Amygdala (tissue), 56 donors: ENCODE measurements at regions not wholly inside any gene's neighbourhood (a gene's known extent, or its start where the extent isn't known, plus 50 kb on each side); places are given as distances from the start of the nearest gene placed in this dataset.
"Not testable (repeated sequence)": the region's sequence is repeated elsewhere in the genome, so short reads cannot be mapped to it uniquely, and the experiment has no call there.

Experiments
- DNase-seq, 56 donors: peaks; one replicate each; lab custom pipeline; 2025; lab: John Stamatoyannopoulos, UW

DNA sequence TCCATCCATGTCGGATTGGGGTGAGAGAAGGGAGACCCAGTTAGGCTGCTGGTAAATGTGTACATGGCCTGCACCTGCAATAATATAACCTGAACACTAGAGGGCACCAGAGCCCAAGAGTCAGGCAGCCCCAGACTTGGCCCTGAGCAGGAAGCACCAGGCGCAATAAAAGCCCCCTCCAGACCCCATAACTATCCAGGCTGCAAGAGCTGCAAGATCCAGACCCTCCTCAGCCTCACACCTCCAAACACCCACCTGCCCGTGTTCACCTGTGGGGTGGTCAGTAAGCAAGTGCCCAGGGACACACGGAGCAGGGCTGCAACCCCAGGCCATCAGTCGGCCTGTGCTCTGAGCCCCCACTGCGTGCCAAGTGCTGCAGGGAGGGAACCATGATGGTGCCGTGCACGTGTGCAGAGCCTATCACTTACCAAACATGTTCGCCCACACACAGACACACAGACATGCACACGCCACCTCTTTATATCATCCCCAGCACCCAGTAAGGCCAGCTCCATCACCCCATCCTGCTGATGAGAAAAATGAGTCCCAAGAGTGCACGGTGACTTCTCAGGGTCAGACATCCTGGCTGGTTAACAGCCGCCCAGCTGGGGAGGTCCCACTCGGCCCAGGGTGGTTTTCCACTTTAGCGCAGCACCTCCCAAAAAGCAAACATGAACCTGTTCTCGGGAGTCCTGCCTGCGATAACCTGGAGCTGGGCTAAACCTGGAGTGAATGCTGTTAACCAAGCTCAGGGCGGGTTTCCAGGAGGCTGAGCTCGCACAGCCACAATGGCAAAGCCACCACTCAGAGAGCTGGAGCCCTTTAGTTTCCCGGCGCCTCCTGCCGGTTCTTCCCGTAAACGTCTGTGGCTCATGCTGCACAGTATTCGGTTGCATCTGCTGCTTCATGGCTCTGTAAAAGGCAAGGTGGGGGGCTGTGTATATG lies 439.8 kb downstream of the SOX9 start:
- peak in 30 of 56 donors; percentile 8 to 60 (median 29) for DNase-seq

DNA sequence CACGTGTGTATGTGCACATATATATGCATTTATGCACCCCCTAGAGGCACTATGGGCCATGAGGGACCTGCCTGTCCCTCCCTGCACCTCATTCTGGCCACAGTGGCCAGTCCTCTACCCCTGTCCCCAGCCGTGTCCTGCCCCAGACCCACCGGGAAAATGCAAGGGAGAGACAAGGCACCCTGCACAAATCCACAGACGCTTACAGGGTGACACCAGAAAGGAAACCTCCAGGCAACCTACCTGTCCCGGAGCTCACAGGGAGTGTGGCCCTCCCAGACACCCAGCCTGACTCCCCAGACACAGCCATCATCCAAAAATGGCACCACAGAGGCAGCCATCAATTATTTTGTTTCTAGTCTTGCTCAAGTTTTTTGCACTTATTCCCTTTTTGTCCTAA lies 440.4 kb downstream of the SOX9 start:
- no peak for DNase-seq

DNA sequence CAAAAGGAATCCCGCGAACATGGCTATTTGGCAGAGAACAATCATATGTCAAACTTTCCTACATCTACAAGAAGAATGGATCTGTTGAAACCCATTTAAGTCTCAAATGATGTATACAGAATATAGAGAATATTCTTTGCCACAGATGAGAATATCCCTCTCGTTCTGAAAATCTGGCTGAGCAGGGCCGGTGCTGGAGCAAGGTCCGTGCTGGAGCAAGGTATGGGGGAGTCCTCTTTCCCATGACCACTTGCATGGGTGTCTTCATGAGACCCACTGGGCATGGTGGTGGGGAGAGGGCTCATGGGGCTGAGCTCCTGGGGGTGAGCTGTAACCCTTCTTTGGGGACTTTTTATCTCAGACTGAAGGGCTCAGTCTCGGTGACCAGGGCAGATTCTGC lies 440.9 kb downstream of the SOX9 start:
- no peak for DNase-seq

DNA sequence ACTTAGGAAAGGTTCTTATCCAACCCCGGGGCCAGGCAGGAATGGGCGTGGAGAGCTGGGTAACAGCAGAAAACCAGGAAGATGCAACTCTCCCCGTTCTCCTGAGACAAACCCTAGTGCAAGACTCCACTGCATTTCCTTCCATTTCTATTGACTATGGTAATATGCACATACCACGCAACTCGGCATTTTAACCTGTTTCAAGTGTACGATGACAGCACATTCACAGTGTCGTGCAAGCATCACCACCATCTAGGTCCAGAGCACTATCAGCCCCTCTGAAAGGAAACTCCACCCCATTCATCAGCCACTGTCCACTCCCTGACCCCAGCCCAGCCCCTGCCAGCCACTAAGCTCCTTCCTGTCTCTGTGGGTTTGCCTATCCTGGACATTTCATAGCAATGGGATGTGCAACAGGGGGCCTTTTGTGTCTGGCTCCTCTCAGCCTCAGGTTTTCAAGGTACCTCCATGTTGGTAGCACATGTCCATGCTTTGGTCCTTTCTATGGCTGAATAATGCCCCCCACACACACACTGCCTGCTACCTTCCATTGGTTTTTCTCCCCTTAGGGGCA lies 441.9 kb downstream of the SOX9 start:
- DNase-seq: no peak

DNA sequence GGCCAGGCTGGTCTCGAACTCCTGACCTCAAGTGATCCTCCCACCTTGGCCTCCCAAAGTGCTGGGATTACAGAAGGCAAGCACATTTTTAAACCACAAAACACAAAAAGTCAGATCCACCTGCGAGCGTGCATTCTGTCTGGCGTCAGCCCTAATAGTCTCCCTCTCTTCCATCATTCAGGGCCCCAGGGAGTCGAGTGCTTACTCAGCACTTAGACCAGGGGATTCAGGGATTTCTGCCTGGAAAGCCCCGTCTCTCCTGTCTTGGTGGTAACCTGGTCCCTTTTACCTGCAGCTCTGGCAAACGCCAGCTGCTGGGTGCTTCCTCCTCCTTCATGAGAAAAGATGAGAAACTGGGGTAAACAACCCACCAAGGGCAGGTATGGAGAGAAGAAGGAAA lies 443.1 kb downstream of the SOX9 start:
- no peak for DNase-seq

GRCh38 chr17:72565006-72565405 lies 444.2 kb downstream of the SOX9 start:
- DNase-seq: no peak

GRCh38 chr17:72565758-72566157 lies 444.9 kb downstream of the SOX9 start:
- DNase-seq: no peak

DNA sequence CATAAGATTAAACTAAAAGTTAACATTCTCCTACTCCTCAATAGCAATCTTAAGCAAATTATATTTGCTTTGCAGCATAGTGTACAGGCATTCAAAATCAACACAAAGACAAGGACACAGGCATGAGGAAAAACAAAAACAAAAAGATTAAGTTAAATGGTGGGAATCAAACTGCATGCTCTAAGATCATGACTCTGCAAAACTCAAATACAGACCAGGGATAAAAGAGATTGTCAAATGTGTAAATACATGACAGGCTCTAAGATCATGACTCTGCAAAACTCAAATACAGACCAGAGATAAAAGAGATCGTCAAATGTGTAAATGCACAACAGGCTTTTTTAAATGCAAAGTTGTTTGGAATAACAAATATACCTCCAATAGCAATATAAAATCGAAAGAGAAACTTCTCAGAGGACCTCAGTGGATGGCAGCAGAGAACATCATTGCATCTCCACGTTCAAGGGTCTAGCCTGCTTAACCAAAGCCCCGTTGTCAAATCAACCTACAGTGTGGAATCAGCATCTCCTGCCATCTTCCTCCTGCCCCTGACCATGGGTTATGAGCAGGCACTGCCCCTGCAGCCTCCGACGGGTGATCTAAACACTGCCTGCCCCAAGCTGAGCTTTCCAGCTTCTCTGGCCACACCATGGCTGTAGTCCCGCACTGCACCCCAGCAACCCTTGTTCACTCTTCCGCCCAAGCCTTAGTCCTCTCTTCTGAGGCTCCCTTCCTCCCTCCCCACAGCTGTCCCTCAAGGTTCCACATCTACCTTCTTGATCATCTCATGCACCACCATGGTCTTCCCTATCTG lies 446.1 kb downstream of the SOX9 start:
- DNase-seq: no peak

- DNase-seq: peak in 1 of 56 donors; percentile 18
Measured at GRCh38 chr17:72567774-72568173, 447.0 kb downstream of the SOX9 start.

DNA sequence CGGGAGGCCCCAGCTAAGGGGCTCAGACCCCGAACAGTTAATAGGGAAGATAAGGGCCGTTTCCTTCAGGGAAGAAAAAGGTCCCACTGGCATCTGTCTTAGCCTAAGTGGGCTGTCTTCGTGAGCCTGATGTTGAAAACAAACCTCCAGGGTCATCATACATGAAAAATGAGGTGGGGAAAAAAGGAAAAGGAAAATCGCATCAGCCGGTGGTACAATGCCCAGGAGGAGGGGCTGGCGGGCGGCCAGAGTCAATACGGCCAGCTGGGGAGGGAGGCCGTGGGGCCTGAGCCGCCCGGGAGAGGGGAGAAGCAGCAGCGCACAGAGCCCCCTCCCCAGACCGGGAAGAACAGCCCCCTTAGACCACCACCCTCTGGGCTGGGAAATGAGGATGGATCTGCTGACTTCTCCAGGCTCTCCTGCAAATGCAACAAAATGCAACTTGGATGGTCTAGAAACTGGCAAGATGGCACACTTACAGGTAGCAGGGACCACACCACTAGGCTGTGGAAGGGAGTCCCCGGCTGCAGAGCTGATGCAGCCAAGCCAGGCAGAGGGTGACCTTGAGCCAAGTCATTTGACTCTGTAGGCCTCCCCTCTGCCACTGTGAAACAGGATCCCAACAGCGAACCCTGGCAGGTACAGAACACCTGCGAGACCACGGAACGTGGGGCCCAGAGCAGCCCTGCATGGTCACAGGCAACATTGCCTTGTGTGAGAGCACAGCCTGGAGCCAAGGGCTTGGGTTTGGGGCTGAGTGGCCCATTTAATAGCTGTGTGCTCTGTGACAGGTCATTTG lies 448.5 kb downstream of the SOX9 start:
- no peak for DNase-seq

DNA sequence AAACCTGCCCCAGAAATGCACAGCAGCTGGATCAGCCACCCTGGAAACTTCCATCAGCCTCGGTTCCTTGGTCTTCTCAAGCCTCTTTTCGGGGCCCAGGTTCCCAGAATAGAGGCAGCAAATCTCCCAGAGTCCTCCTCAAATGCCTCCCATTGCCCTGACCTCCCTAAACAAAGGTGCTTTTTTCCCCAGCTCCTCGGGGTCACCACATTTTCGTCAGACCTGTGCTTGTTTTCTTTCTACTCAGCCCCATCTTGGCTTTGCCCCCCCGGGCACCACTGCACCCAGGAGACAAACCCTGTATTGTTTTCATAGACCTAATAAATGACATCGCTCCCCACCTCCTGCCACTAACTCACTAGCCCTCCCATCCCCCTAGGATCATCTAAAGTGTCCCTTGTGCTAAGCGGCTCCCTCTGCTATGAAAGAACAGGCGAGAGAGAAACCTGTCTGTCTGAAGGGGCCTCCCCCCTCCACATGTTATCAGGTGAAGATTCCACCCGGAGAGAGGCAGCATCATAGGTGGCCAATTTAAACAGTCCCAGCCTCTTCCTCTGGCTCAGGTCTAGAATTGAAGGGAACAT lies 451.1 kb downstream of the SOX9 start:
- DNase-seq: no peak

- DNase-seq: no peak
Measured at GRCh38 chr17:72572604-72573491, 452.0 kb downstream of the SOX9 start.

DNA sequence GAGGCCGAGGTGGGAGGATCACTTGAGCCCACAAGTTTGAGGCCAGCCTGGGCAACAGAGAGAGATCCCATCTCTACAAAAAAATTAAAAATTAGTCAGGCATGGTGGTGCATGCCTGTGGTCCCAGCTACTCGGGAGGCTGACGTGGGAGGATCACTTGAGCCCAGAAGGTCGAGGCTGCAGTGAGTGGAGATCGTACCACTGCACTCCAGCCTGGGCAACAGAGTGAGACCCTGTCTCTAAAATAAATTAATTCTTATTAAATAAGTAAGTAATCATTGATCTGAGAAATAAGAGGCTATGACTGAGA lies 452.6 kb downstream of the SOX9 start:
- DNase-seq: not testable (repeated sequence)

DNA sequence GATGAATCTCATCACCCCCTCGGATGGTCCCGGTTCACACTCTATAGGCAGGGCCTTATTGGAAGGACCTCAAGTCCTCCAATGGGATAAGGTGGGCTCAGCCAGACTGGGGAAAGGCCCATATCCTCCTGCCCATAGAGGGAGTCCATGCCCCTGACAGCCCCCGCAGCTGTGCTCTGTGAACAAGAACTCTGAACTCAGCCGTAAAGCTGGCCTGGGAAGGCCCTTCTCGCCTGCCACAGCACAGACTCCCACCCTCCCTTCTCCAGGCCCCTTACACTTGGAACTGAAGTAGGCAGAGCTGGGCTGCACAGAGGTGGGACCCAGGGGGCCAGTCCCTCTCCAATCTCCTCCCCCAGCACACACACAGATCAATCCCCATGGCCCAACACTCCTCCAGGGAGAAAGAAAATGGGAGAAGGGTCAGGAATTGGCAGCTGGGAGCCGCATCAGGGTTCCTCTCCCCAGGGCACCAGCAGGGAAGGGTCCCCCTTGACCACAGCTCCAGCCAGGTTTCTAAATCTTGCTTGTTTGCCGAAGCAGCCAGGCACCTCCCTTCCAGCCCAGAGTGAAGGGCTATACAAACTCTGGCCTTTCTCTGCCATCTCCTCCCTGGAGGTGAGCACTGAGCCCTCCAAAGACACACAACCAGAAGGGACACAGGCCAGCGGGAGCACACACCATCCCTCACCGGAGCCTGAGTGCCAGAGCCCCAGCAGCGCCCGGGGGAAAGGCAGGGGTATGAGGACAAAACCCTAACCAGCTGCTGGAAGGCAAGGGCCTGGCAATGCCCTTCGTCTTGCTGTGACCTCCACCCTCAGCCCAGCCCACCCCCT lies 454.1 kb downstream of the SOX9 start:
- DNase-seq: no peak

GRCh38 chr17:72575542-72576233 lies 454.9 kb downstream of the SOX9 start:
- DNase-seq: no peak

DNA sequence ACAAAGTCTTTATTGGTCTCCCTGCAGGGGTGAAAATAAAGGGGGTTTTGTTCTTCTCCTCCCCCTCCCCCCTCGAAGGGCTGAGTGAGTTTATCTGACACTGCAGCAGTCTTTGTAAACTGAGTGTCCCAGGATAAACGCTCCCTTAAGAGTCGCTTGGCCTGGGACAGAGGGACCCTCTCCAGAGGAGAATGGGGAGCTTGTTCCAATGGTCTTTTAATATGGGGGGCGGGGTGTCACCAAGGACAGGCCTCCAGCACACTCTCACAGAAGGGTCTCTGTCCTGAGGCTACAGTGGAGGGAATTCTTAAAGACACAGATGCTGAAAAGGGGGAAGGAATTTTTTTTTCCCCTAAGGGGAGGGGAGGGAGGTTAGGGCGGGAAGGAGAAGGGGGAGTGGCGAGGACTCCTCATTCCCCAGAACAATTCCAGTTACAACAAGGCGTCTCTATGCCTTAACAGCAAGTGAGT lies 455.5 kb downstream of the SOX9 start:
- peak in 36 of 56 donors; percentile 21 to 72 (median 50) for DNase-seq

GRCh38 chr17:72578817-72579470 lies 458.1 kb downstream of the SOX9 start:
- DNase-seq: peak in 11 of 56 donors; percentile 11 to 56 (median 19)
